ENCODE measurements at regions not wholly inside any gene's neighbourhood (a gene's known extent, or its start where the extent isn't known, plus 50 kb on each side); places are given as distances from the start of the nearest gene placed in this dataset.

- no peak for TF ChIP-seq GATA2 (IDR thresholded peaks at IDR 0.05; ENCODE audit: low read depth, low read length)
- TF ChIP-seq GATA3 (IDR thresholded peaks at IDR 0.05; ENCODE audit: low read depth, low read length) = no peak
Measured at GRCh38 chr1:73901738-73902137, 296.2 kb downstream of the LRRIQ3 start.

Measured in SH-SY5Y (cell line).